Body of pancreas (tissue), 4 donors: ENCODE measurements at regions not wholly inside any gene's neighbourhood (a gene's known extent, or its start where the extent isn't known, plus 50 kb on each side); places are given as distances from the start of the nearest gene placed in this dataset.

ENCODE experiments used
- ATAC-seq: fragments of 150-250 bp; one replicate; pipeline ENCODE4 v1.9.1; 2016
- DNase-seq, 4 donors: peaks; one replicate each; pipeline ENCODE4 v3.0.0-alpha.2; 2019
- H3K27ac ChIP-seq, 4 donors: fragments of 200-600 bp; sonication (generic); 1 replicate in 3 of 4; 2 replicates in 1 of 4; pipeline versions ENCODE4 v1.5.1 to v1.6.1; 2016 to 2019; ENCODE audit warnings: mild to moderate bottlenecking in 1 of 4, mixed read lengths in 1 of 4, moderate library complexity in 1 of 4
- H3K27me3 ChIP-seq, 2 donors: fragments of 200-600 bp; sonication (generic); one replicate each; pipeline ENCODE4 v1.6.0; 2016; ENCODE audit warnings: mild to moderate bottlenecking in 1 of 2
- H3K36me3 ChIP-seq, 2 donors: fragments of 200-600 bp; sonication (generic); replicated peaks in 1 of 2; 2 replicates each; pipeline ENCODE4 v1.5.1; 2016; ENCODE audit warnings: low read depth in 2 of 2; ENCODE audit not compliant: insufficient read depth in 1 of 2
- H3K4me1 ChIP-seq: fragments of 200-600 bp; sonication (generic); one replicate; pipeline ENCODE4 v1.6.0; 2016
- H3K4me3 ChIP-seq, 2 donors: fragments of 200-600 bp; sonication (generic); 1 replicate in 1 of 2; 2 replicates in 1 of 2; pipeline ENCODE4 v1.5.1; 2016 to 2019
- H3K9me3 ChIP-seq, 3 donors: fragments of 200-600 bp; sonication (generic); 1 replicate in 2 of 3; 2 replicates in 1 of 3; pipeline ENCODE4 v1.5.1; 2016
- POLR2A ChIP-seq, 3 donors: fragments of 450-650 bp; IDR thresholded peaks; one replicate each; pipeline ENCODE4 v1.6.1; 2016; ENCODE audit warnings: antibody characterized with exemption in 3 of 3, mild to moderate bottlenecking in 2 of 3
- whole genome bisulfite sequencing, 2 donors: methylation state at CpG; one replicate each; pipeline ENCODE4 v1.1.5; 2017; 5-methylcytosine and 5-hydroxymethylcytosine counted together
- intact Hi-C: fragments of 100-400 bp; cut with DNase I; formaldehyde crosslinking; loops from one replicate; pipeline ENCODE4 v1.15.1; 2023
- TF ChIP-seq, protein P1 (sequence below), 7 experiments: fragments of 450-650 bp in 4 of 7; fragments of 200-600 bp in 3 of 7; sonication (generic) in 3 of 7; IDR thresholded peaks; one replicate each; pipeline ENCODE4 v1.5.1; 2016 to 2019; ENCODE audit warnings: antibody characterized with exemption in 7 of 7

DNA sequence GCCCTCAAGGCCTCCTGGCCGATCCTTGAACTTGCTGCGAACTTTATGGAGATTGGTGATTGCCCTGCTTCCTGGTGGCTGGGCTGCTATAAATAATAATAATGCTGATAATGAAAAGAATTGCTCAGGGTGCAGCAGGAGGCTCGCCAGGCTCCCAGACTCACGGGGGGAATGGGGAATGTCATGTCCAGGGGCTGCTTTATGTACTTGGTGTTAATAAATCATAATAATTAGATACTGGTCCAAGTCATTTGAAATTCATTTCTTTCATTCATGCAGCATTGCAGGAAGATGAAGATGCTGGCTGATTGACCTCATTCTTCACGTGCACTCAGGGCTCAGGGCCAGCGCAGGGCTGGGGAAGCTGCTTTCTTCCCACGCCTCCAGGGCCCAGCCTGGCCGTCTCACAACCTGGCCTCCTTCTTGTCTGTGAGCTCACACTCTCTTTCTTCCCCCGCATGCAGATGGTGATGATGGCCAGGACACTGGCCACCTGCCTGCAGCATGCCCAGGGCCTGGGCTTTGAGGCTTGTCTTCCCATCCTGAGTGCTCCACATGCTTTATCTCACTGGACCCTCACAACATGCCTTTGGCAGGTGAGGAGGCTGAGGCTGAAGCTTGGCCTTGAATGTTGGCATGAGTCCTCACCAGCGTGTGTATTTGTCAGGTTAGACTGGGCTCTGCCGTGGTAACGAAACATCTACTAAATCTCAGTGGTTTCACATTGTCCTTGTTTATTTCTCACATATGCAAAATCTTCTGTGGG lies 138.4 kb upstream of the TNS3 start:
- no peak overlapping the region for H3K27ac ChIP-seq
- 23 to 31% methylated on average over 12 of the region's 12 CpGs for WGBS, 2 donors
- ATAC-seq, result peak; percentile 80

DNA sequence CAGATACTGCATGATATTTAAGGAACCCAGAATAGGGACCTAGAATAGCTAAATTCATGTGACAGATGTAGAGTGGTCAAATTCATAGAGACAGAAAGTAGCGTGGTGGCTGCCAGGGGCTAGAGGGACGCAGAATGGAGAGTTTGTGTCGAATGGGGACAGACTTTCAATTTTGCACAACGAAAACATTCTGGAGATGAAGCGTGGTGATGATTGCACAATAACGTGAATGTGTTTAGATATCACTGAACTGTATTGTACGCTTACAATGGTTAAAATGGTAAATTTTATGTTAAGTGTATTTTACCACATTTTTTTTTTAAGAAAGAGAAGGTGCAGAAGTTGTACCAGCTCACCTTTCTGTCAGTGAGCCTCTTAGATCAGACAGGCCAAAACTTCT lies 137.8 kb upstream of the TNS3 start:
- DNase-seq (no peak), ATAC-seq (no peak)
- Histone ChIP-seq H3K4me1 (peaks cover 13% of the 10 kb centered on the region), H3K9me3 (no peaks in the 10 kb centered on the region), H3K27me3 (no peaks in the 10 kb centered on the region), H3K4me3 (no peak overlapping the region), H3K36me3 (no peaks in the 10 kb centered on the region), H3K27ac (no peak overlapping the region)
- WGBS, 2 donors, result 81% methylated on average over 7 of the region's 7 CpGs
- intact Hi-C loops, result no loop called here
- TF ChIP-seq, protein P1, sequence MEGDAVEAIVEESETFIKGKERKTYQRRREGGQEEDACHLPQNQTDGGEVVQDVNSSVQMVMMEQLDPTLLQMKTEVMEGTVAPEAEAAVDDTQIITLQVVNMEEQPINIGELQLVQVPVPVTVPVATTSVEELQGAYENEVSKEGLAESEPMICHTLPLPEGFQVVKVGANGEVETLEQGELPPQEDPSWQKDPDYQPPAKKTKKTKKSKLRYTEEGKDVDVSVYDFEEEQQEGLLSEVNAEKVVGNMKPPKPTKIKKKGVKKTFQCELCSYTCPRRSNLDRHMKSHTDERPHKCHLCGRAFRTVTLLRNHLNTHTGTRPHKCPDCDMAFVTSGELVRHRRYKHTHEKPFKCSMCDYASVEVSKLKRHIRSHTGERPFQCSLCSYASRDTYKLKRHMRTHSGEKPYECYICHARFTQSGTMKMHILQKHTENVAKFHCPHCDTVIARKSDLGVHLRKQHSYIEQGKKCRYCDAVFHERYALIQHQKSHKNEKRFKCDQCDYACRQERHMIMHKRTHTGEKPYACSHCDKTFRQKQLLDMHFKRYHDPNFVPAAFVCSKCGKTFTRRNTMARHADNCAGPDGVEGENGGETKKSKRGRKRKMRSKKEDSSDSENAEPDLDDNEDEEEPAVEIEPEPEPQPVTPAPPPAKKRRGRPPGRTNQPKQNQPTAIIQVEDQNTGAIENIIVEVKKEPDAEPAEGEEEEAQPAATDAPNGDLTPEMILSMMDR (IDR thresholded peaks at IDR 0.05), result no peak
- TF ChIP-seq POLR2A (IDR thresholded peaks at IDR 0.05), result no peak

More for the DNA sequence above, 138.4 kb upstream of the TNS3 start:
- no peak overlapping the region for H3K4me3 ChIP-seq
- no peaks in the 10 kb centered on the region for H3K36me3 ChIP-seq
- peak; percentile 60 to 76 (median 74) for DNase-seq
- H3K9me3 ChIP-seq, result no peaks in the 10 kb centered on the region
- H3K27me3 ChIP-seq, result no peaks in the 10 kb centered on the region
- intact Hi-C loops, result no loop called here
- peaks cover 13% of the 10 kb centered on the region for H3K4me1 ChIP-seq
- TF ChIP-seq, protein P1 (IDR thresholded peaks at IDR 0.05), result no peak
- no peak for TF ChIP-seq POLR2A (IDR thresholded peaks at IDR 0.05)

DNA sequence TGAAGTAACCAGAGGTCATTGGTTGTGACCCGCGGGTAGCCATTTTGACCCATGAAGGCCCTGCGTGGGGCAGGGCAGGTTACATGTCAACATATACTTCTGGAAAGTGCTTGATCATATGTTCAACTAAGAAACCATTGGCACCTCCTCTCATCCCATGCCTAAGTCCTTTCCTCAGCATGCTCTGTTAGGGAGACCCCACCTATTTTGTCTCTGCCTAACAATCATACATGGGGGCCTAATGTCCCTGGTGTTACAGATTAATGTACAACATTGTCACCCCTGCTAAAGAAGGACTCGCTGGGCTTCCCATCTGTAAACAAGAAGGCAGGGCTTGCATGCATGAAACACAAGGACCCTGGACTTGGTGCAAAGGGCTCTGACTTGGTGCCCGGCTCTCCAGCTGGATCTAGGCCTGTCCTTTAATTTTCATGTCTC lies 133.7 kb upstream of the TNS3 start:
- no peaks in the 10 kb centered on the region for H3K27me3 ChIP-seq
- H3K4me3 ChIP-seq, result no peak overlapping the region
- WGBS, 2 donors, result 93 to 97% methylated on average over 4 to 5 of the region's 5 CpGs
- H3K9me3 ChIP-seq, result no peaks in the 10 kb centered on the region
- TF ChIP-seq, protein P1 (IDR thresholded peaks at IDR 0.05), result no peak
- TF ChIP-seq POLR2A (IDR thresholded peaks at IDR 0.05), result no peak
- no peak overlapping the region for H3K27ac ChIP-seq
- ATAC-seq (no peak), DNase-seq (no peak)
- intact Hi-C loops, result no loop called here
- H3K36me3 ChIP-seq, result no peaks in the 10 kb centered on the region
- H3K4me1 ChIP-seq, result peaks cover 9% of the 10 kb centered on the region

DNA sequence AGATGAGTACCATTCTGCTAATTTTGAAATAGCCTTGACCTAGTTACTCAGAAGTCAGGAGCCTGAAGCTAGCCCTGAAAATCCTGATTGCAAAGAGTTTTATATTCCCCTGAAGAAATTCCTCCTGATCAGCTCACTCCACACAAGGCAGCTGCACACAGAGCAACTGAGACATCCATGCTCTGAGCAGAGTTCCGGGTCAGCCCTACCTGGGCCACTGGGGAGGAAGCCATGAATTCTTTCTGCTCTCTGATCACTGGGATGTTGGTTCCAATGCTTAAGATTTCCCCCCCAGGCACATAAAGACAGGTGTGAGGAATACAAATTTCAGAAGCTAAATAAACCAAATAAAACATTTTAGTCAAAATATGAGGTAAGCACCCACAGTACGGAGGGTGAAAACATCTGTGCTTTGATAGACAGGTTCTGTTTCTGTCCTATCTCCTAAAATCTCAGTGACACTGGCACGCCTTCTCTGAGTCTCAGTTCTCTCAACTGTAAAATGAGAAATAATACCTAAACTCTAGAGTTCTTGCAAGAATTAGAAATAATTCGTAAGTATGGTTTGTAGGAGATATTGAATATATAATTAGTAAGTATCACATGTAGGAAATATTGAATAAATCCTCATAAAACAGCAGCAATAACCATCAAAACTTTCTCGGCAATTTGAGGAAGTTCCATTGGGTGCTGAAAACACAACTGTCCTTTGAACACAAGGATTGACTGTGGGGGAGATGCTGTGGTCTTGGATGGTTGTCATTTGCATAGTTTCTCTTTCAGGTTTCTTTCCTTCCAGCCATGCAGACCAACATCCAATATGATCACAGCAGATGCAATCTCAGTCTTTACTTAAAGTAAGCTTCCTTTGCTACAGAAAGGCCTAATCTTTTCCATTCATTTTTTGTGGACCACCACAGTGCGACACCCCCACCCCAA lies 133.0 kb upstream of the TNS3 start:
- intact Hi-C loops, result no loop called here
- H3K4me1 ChIP-seq, result peaks cover 1% of the 10 kb centered on the region
- ATAC-seq, result no peak
- no peaks in the 10 kb centered on the region for H3K27me3 ChIP-seq
- no peak for DNase-seq
- TF ChIP-seq POLR2A (IDR thresholded peaks at IDR 0.05), result no peak
- TF ChIP-seq, protein P1 (IDR thresholded peaks at IDR 0.05), result no peak
- no peaks in the 10 kb centered on the region for H3K9me3 ChIP-seq
- no peak overlapping the region for H3K27ac ChIP-seq
- 74 to 75% methylated on average over 6 of the region's 6 CpGs for WGBS, 2 donors
- H3K36me3 ChIP-seq, result no peaks in the 10 kb centered on the region
- no peak overlapping the region for H3K4me3 ChIP-seq
